SH-SY5Y (cell line): ENCODE measurements at regions not wholly inside any gene's neighbourhood (a gene's known extent, or its start where the extent isn't known, plus 50 kb on each side); places are given as distances from the start of the nearest gene placed in this dataset.

Experiments
- GATA2 ChIP-seq: IDR thresholded peaks from 2 replicates; pipeline ENCODE4 v1.6.1; 2011; ENCODE audit warnings: mild to moderate bottlenecking, low read depth, low read length
- GATA3 ChIP-seq: IDR thresholded peaks from 2 replicates; pipeline ENCODE4 v1.6.1; 2011; ENCODE audit warnings: low read depth, mild to moderate bottlenecking, low read length, moderate library complexity

GRCh38 chr2:155815851-155816250 is 516.7 kb downstream of the NR4A2 start:
- TF ChIP-seq GATA2, result no peak
- no peak for TF ChIP-seq GATA3
